GM23338 (cell line): ENCODE measurements at regions not wholly inside any gene's neighbourhood (a gene's known extent, or its start where the extent isn't known, plus 50 kb on each side); places are given as distances from the start of the nearest gene placed in this dataset.

Source experiments
- ATAC-seq: fragments of 200-7000 bp; cut with Tn5 transposase; 3 replicates; pipeline ENCODE4 v1.9.1; 2020
- DNase-seq: peaks from one replicate; pipeline ENCODE4 v3.0.0-alpha.2; 2015; ENCODE audit warnings: low spot score
- H2AFZ ChIP-seq: fragments of 200-600 bp; sonication (generic); 2 replicates; pipeline ENCODE4 v1.8.0; 2016; ENCODE audit warnings: antibody characterized with exemption, mild to moderate bottlenecking, moderate library complexity
- H3F3A ChIP-seq: fragments of 200-600 bp; sonication (generic); replicated peaks from 2 replicates; pipeline ENCODE4 v1.8.0; 2017; ENCODE audit warnings: antibody characterized with exemption, mixed run types, low read depth
- H3K27ac ChIP-seq: fragments of 200-600 bp; sonication (generic); 2 replicates; pipeline ENCODE4 v1.6.1; 2016; ENCODE audit warnings: low read depth
- H3K27me3 ChIP-seq: fragments of 200-600 bp; sonication (generic); 2 replicates; pipeline ENCODE4 v1.8.0; 2016; ENCODE audit warnings: mild to moderate bottlenecking, mixed run types, moderate library complexity; ENCODE audit not compliant: insufficient read depth
- H3K36me3 ChIP-seq: fragments of 200-600 bp; sonication (generic); 2 replicates; pipeline ENCODE4 v1.8.0; 2016; ENCODE audit warnings: mild to moderate bottlenecking; ENCODE audit not compliant: insufficient read depth
- H3K4me1 ChIP-seq: fragments of 200-600 bp; sonication (generic); 2 replicates; pipeline ENCODE4 v1.8.0; 2016; ENCODE audit warnings: mild to moderate bottlenecking, moderate library complexity; ENCODE audit not compliant: insufficient read depth
- H3K4me2 ChIP-seq: fragments of 200-600 bp; sonication (generic); 2 replicates; pipeline ENCODE4 v1.7.1; 2017; ENCODE audit warnings: mixed run types
- H3K4me3 ChIP-seq: fragments of 200-600 bp; sonication (generic); 2 replicates; pipeline ENCODE4 v1.6.1; 2016; ENCODE audit warnings: mixed run types
- H3K79me2 ChIP-seq: fragments of 200-600 bp; sonication (generic); replicated peaks from 2 replicates; pipeline ENCODE4 v1.8.0; 2017; ENCODE audit warnings: mild to moderate bottlenecking; ENCODE audit not compliant: insufficient read depth
- H3K9me2 ChIP-seq: fragments of 200-600 bp; sonication (generic); 2 replicates; pipeline ENCODE4 v1.8.0; 2017; ENCODE audit not compliant: insufficient read depth
- H4K20me1 ChIP-seq: fragments of 200-600 bp; sonication (generic); replicated peaks from 2 replicates; pipeline ENCODE4 v1.8.0; 2017; ENCODE audit warnings: mild to moderate bottlenecking; ENCODE audit not compliant: insufficient read depth
- H3K27ac Mint-ChIP-seq: 2 replicates; pipeline ENCODE4 v1.8.0; 2020; ENCODE audit warnings: inconsistent platforms, mild to moderate bottlenecking, moderate library complexity, mixed read lengths
- H3K27me3 Mint-ChIP-seq: 3 replicates; pipeline ENCODE4 v1.8.0; 2022; ENCODE audit warnings: low read depth, mild to moderate bottlenecking, moderate library complexity, mixed read lengths, inconsistent platforms; ENCODE audit not compliant: insufficient read depth, poor library complexity
- H3K36me3 Mint-ChIP-seq: 3 replicates; pipeline ENCODE4 v1.8.0; 2021; ENCODE audit warnings: low read depth, mild to moderate bottlenecking, inconsistent platforms, moderate library complexity, mixed read lengths
- H3K4me1 Mint-ChIP-seq: 3 replicates; pipeline ENCODE4 v1.8.0; 2020; ENCODE audit warnings: mild to moderate bottlenecking, inconsistent platforms, mixed read lengths
- H3K4me3 Mint-ChIP-seq: 3 replicates; pipeline ENCODE4 v1.8.0; 2021; ENCODE audit warnings: moderate library complexity, mild to moderate bottlenecking, inconsistent platforms, mixed read lengths
- H3K9me3 Mint-ChIP-seq: 3 replicates; pipeline ENCODE4 v1.8.0; 2020; ENCODE audit warnings: moderate library complexity, mild to moderate bottlenecking, inconsistent platforms, mixed read lengths
- CREB1 ChIP-seq: fragments of 250-450 bp; sonication (Bioruptor Pico); IDR thresholded peaks from 2 replicates; pipeline ENCODE4 v1.5.0; 2020; ENCODE audit warnings: low read depth, mild to moderate bottlenecking, moderate library complexity
- CTCF ChIP-seq, 2 experiments: fragments of 200-600 bp in 1 of 2; sonication (generic) in 1 of 2; conservative IDR thresholded peaks; 2 replicates each; pipeline versions ENCODE4 v1.5.1 to v1.6.1; 2016 to 2017; ENCODE audit warnings: antibody characterized with exemption in 2 of 2, low read depth in 2 of 2, mild to moderate bottlenecking in 2 of 2, moderate library complexity in 1 of 2
- ETS1 ChIP-seq: IDR thresholded peaks from 2 replicates; pipeline ENCODE4 v1.6.1; 2016; ENCODE audit warnings: antibody characterized with exemption
- EZH2 ChIP-seq: fragments of 200-600 bp; sonication (generic); IDR thresholded peaks from one replicate; pipeline ENCODE4 v1.8.0; 2017; ENCODE audit warnings: antibody characterized with exemption, mild to moderate bottlenecking, low read depth; ENCODE audit not compliant: unreplicated experiment
- EZH2phosphoT487 ChIP-seq: fragments of 200-600 bp; sonication (generic); IDR thresholded peaks from one replicate; pipeline ENCODE4 v1.8.1; 2018; ENCODE audit warnings: antibody characterized with exemption; ENCODE audit not compliant: unreplicated experiment
- JUNB ChIP-seq: IDR thresholded peaks from one replicate; pipeline ENCODE4 v1.6.1; 2016; ENCODE audit warnings: antibody characterized with exemption; ENCODE audit not compliant: unreplicated experiment
- NANOG ChIP-seq: IDR thresholded peaks from 2 replicates; pipeline ENCODE4 v1.6.1; 2016; ENCODE audit warnings: antibody characterized with exemption, borderline replicate concordance
- POLR2AphosphoS5 ChIP-seq: IDR thresholded peaks from 2 replicates; pipeline ENCODE4 v1.6.1; 2016; ENCODE audit warnings: antibody characterized with exemption, low read depth
- REST ChIP-seq: IDR thresholded peaks from one replicate; pipeline ENCODE4 v1.6.1; 2018; ENCODE audit warnings: antibody characterized with exemption; ENCODE audit not compliant: unreplicated experiment
- STAT1 ChIP-seq: IDR thresholded peaks from one replicate; pipeline ENCODE4 v1.6.1; 2016; ENCODE audit warnings: antibody characterized with exemption; ENCODE audit not compliant: unreplicated experiment
- ZNF114 ChIP-seq: fragments of 250-450 bp; sonication (Bioruptor Pico); IDR thresholded peaks from 2 replicates; pipeline ENCODE4 v1.5.0; 2020; ENCODE audit warnings: mild to moderate bottlenecking, moderate library complexity
- ZNF331 ChIP-seq: fragments of 250-450 bp; sonication (Bioruptor Pico); IDR thresholded peaks from 2 replicates; pipeline ENCODE4 v1.5.0; 2020; ENCODE audit warnings: low read depth, mild to moderate bottlenecking, moderate library complexity

- H3K79me2 ChIP-seq = no peaks in the 10 kb centered on the region
Observed at GRCh38 chr10:9807846-9808245, 1209.8 kb upstream of the CELF2 start.

GRCh38 chr10:9811601-9812000 lies 1206.1 kb upstream of the CELF2 start:
- Histone ChIP-seq H3F3A (no peaks in the 10 kb centered on the region), H3K9me2 (0 out of 2 replicates have a peak, but pooled peaks cover 4% of the 10 kb centered on the region), H4K20me1 (no peaks in the 10 kb centered on the region), H3K79me2 (no peaks in the 10 kb centered on the region), H2AFZ (no peak overlapping the region), H3K27me3 (no peaks in the 10 kb centered on the region), H3K4me2 (no peak overlapping the region), H3K4me3 (no peak overlapping the region), H3K4me1 (no peaks in the 10 kb centered on the region), H3K36me3 (no peaks in the 10 kb centered on the region), H3K27ac (no peak overlapping the region)
- no peak for DNase-seq
- no peak for ATAC-seq
- peaks cover 2% of the 10 kb centered on the region; the same call in 1 of the 3 replicates for H3K9me3 Mint-ChIP-seq
- no peaks in the 10 kb centered on the region for H3K4me1 Mint-ChIP-seq
- no peaks in the 10 kb centered on the region for H3K27me3 Mint-ChIP-seq
- no peaks in the 10 kb centered on the region; the same call in 2 of the 3 replicates for H3K36me3 Mint-ChIP-seq
- H3K4me3 Mint-ChIP-seq = no peak overlapping the region
- no peak overlapping the region for H3K27ac Mint-ChIP-seq
- no peak for TF ChIP-seq EZH2
- no peak for TF ChIP-seq REST
- no peak for TF ChIP-seq STAT1
- TF ChIP-seq NANOG = no peak
- TF ChIP-seq ZNF114 (CRISPR knock-in tag) = no peak
- no peak for TF ChIP-seq ETS1
- no peak for TF ChIP-seq JUNB
- no peak for TF ChIP-seq CTCF (conservative IDR thresholded peaks at IDR 0.05; ENCODE audit: low read depth in 2 of 2)
- no peak for TF ChIP-seq CREB1

More at GRCh38 chr10:9807846-9808245, 1209.8 kb upstream of the CELF2 start:
- H3K27me3 Mint-ChIP-seq = no peaks in the 10 kb centered on the region
- no peaks in the 10 kb centered on the region for H3F3A ChIP-seq
- no peak overlapping the region for H3K4me2 ChIP-seq
- H4K20me1 ChIP-seq = no peaks in the 10 kb centered on the region
- DNase-seq = no peak
- no peaks in the 10 kb centered on the region for H3K4me1 ChIP-seq
- H2AFZ ChIP-seq = no peak overlapping the region
- no peak overlapping the region for H3K4me3 Mint-ChIP-seq
- ATAC-seq = no peak
- H3K9me2 ChIP-seq = 0 out of 2 replicates have a peak, but pooled peaks cover 4% of the 10 kb centered on the region
- H3K4me1 Mint-ChIP-seq = no peaks in the 10 kb centered on the region
- no peak for TF ChIP-seq ZNF331 (CRISPR knock-in tag)
- no peak for TF ChIP-seq STAT1
- no peak for TF ChIP-seq REST
- TF ChIP-seq JUNB = no peak
- TF ChIP-seq ZNF114 (CRISPR knock-in tag) = no peak
- TF ChIP-seq POLR2AphosphoS5 = no peak
- TF ChIP-seq NANOG = no peak
- no peak for TF ChIP-seq EZH2phosphoT487
- no peak overlapping the region for H3K27ac Mint-ChIP-seq
- no peaks in the 10 kb centered on the region for H3K9me3 Mint-ChIP-seq
- no peak overlapping the region for H3K4me3 ChIP-seq
- H3K27me3 ChIP-seq = no peaks in the 10 kb centered on the region
- H3K27ac ChIP-seq = no peak overlapping the region
- H3K36me3 ChIP-seq = no peaks in the 10 kb centered on the region
- H3K36me3 Mint-ChIP-seq = no peaks in the 10 kb centered on the region
